Heart left ventricle (tissue), 16 donors: ENCODE measurements at regions not wholly inside any gene's neighbourhood (a gene's known extent, or its start where the extent isn't known, plus 50 kb on each side); places are given as distances from the start of the nearest gene placed in this dataset.

Experiments used
- ATAC-seq, 4 donors: fragments of 200-7000 bp; cut with Tn5 transposase; one replicate each; pipeline ENCODE4 v1.9.1; 2020 to 2022; ENCODE audit warnings: moderate library complexity in 4 of 4, mild to moderate bottlenecking in 3 of 4, moderate number of reproducible peaks in 1 of 4
- DNase-seq, 5 donors: peaks; one replicate each; pipeline ENCODE4 v3.0.0-alpha.2; 2020
- H3K27ac ChIP-seq, 12 donors: fragments of 200-600 bp; sonication (generic) in 4 of 12; one replicate each; pipeline versions ENCODE4 v1.5.0 to v1.8.0; 2016 to 2022; ENCODE audit warnings: mild to moderate bottlenecking in 2 of 12
- H3K27me3 ChIP-seq, 9 donors: fragments of 200-600 bp; sonication (generic) in 2 of 9; one replicate each; pipeline versions ENCODE4 v1.5.1 to v1.8.0; 2016 to 2022; ENCODE audit warnings: mild to moderate bottlenecking in 3 of 9
- H3K36me3 ChIP-seq, 9 donors: fragments of 200-600 bp; sonication (generic) in 2 of 9; one replicate each; pipeline versions ENCODE4 v1.5.0 to v1.8.0; 2018 to 2022; ENCODE audit warnings: mild to moderate bottlenecking in 2 of 9
- H3K4me1 ChIP-seq, 12 donors: fragments of 200-600 bp; sonication (generic) in 4 of 12; one replicate each; pipeline versions ENCODE4 v1.5.0 to v1.8.0; 2016 to 2022; ENCODE audit warnings: mild to moderate bottlenecking in 3 of 12
- H3K4me3 ChIP-seq, 12 donors: fragments of 200-600 bp; sonication (generic) in 4 of 12; one replicate each; pipeline versions ENCODE4 v1.5.0 to v1.8.0; 2017 to 2022; ENCODE audit warnings: mild to moderate bottlenecking in 9 of 12, moderate library complexity in 4 of 12
- H3K9me3 ChIP-seq, 12 donors: fragments of 200-600 bp; sonication (generic) in 4 of 12; one replicate each; pipeline versions ENCODE4 v1.5.0 to v1.8.0; 2016 to 2022; ENCODE audit warnings: mild to moderate bottlenecking in 1 of 12
- CTCF ChIP-seq, 12 donors: fragments of 200-600 bp; sonication (generic) in 4 of 12; IDR thresholded peaks; one replicate each; pipeline versions ENCODE4 v1.5.0 to v1.8.0; 2018 to 2022; ENCODE audit warnings: antibody characterized with exemption in 12 of 12, mild to moderate bottlenecking in 5 of 12
- POLR2A ChIP-seq, 2 donors: fragments of 450-650 bp; IDR thresholded peaks; one replicate each; pipeline ENCODE4 v1.6.1; 2017; ENCODE audit warnings: antibody characterized with exemption in 2 of 2, mild to moderate bottlenecking in 2 of 2, moderate library complexity in 2 of 2
- WGBS, 4 donors: extraction: QIAGEN DNeasy Blood & Tissue Kit in 2 of 4; methylation state at CpG; one replicate each; pipeline versions ENCODE4 v1.1.5 to v1.1.7; 2013 to 2018; 5-methylcytosine and 5-hydroxymethylcytosine counted together
- intact Hi-C, 10 donors: fragments of 100-400 bp; cut with DNase I; formaldehyde crosslinking; loops; one replicate each; pipeline versions ENCODE4 v1.11.1 to v1.14.2; 2022
- donor health status: ischemic (EF 13 %, LVEDD 7.1; RV severe dilation, severe dysfunction).
- donor health status: healthy with polysubstance abuse.
- donor health status: DM: no; HTN: yes; CAD: no.
- donor health status: DM: no; HTN: no; CAD: no.
- donor health status: ischemic (EF 25% LVEDD 6.9; RV normal size, moderate dysfunction).
- donor health status: ischemic (EF 25% LVEDD 5.7; RV mildly dilated, moderate dysfunction).
- donor health status: healthy.
- donor health status: DM: yes; HTN: yes; CAD: no.
- donor health status: ischemic (EF 35%, LVEDD 5.7; RV mildly dilated, moderate dysfunction).
- donor health status: nonischemic (EF 11% LVEDD 7.7; RV severe dilation, severe dysfunction).
- donor health status: DM: yes; HTN: yes; CAD: no.
- donor health status: PGD.
- donor health status: ischemic (EF 29% LVEDD 5.4; RV normal size, mild dysfunction).
- donor health status: nonischemic (EF 23%, LVEDD 6.1; RV moderate dilation, normal function).

DNA sequence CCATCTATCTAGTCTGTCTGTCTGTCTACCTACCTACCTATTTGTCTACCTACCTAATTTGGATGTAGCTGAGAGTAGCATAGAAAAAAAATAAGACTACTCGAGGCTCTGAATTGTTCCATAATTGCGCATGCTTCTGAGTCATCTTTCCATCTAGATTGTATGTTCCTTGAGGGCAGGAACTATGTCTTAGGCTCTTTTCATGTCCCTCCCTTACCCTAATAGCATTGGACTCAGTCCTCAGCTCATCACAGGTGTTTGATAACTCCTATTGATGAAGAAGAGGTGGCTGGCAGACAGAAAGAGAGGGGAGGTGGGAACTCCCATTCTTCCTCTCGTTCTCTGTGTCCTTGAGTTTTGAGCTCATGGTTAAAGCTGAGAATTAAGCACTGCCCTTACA lies 263.7 kb downstream of the TTC6 start:
- intact Hi-C loops, result no loop called here

GRCh38 chr14:37862263-37862662 lies 266.8 kb downstream of the TTC6 start:
- Histone ChIP-seq H3K4me1 (no peaks in the 10 kb centered on the region), H3K27ac (no peak overlapping the region), H3K9me3 (no peaks in the 10 kb centered on the region), H3K4me3 (no peak overlapping the region), H3K27me3 (peaks cover 0 to 4% (median 0%) of the 10 kb centered on the region in 9 donors), H3K36me3 (no peaks in the 10 kb centered on the region)
- no peak for TF ChIP-seq CTCF (IDR thresholded peaks at IDR 0.05)
- TF ChIP-seq POLR2A (IDR thresholded peaks at IDR 0.05), result no peak
- DNase-seq (no peak), ATAC-seq (no peak)
- intact Hi-C loops, result no loop called here
- WGBS, 4 donors, result 63 to 76% (median 69%) methylated on average over 3 of the region's 3 CpGs

More for the DNA sequence above, 263.7 kb downstream of the TTC6 start:
- Histone ChIP-seq H3K4me1 (no peaks in the 10 kb centered on the region), H3K27me3 (peaks cover 0 to 2% (median 0%) of the 10 kb centered on the region in 9 donors), H3K36me3 (no peaks in the 10 kb centered on the region), H3K9me3 (no peaks in the 10 kb centered on the region), H3K27ac (no peak overlapping the region), H3K4me3 (no peak overlapping the region)
- no peak for DNase-seq
- 84 to 89% (median 87%) methylated on average over 3 of the region's 3 CpGs for WGBS, 4 donors
- no peak for ATAC-seq
- no peak for TF ChIP-seq POLR2A (IDR thresholded peaks at IDR 0.05)
- no peak for TF ChIP-seq CTCF (IDR thresholded peaks at IDR 0.05)

DNA sequence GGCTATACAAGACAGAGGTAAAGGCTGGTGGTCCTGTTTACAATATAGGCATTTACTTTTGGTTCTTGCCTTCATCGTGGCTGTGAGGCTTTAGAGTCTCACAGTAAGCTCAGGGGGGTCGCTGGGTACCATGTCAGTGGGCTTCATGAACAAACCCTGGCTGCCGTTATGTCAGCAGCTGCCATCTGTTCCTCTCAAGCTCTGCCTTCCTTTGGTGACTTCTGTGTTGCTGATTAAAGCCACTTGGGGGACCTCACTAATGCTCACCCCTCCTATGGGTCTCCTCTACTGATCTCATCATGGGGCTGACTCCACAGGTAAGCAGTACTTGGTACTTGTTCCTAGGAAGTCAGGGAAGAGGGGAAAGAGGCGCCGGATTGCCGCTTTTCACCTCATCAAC lies 268.7 kb downstream of the TTC6 start:
- DNase-seq (no peak), ATAC-seq (no peak)
- H3K27me3 ChIP-seq, result peaks cover 0 to 4% (median 0%) of the 10 kb centered on the region in 9 donors
- intact Hi-C loops, result no loop called here
- TF ChIP-seq CTCF (IDR thresholded peaks at IDR 0.05), result no peak
- TF ChIP-seq POLR2A (IDR thresholded peaks at IDR 0.05), result no peak
- no peaks in the 10 kb centered on the region for H3K4me1 ChIP-seq
- H3K9me3 ChIP-seq, result no peaks in the 10 kb centered on the region
- no peaks in the 10 kb centered on the region for H3K36me3 ChIP-seq
- peak overlapping the region in 1 of 12 donors; percentile 21 for H3K27ac ChIP-seq
- WGBS, 4 donors, result 75 to 81% (median 78%) methylated on average over 6 of the region's 6 CpGs
- no peak overlapping the region for H3K4me3 ChIP-seq

DNA sequence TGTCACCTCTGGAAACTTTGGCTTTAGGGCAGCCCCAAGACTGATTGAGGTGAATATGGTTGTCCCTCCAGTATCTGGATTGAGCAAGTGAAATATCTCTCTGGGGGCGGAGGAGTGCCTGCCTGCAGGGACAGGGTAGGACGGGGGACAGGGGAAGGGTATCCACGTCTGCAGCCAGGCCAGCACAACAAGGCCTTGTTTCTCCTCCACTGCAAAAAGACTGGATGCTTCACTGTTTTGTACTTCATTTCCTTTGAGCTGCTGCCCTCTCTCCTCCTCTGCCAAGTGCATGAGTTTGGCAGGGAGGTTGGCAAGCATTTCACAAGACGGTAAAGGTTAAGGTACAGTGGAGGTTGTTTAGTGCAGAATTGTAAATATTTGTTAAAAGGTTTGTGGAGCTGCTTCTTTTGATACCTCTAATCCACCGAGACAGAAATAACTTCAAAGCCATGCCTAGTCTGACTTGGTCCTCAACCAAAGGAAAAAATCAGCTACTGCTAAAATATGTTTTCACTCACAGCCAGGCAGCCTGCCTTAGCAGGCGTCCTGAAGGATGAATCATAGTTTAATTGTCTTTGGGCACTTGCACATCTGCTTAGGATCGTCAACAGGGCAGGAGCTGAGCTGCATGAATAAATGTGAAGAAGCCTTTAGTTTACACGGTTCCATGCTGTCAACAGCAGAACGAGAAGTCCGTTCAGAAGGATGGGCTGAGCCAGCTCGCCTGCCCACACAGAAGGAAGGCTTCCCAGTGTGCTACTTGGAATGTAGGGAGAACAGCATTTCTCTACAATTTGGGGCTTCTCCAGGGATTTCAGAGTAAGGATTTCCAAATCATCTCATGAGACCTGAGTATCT lies 269.7 kb downstream of the TTC6 start:
- Histone ChIP-seq H3K4me1 (no peaks in the 10 kb centered on the region), H3K4me3 (no peak overlapping the region), H3K27me3 (peaks cover 0 to 4% (median 0%) of the 10 kb centered on the region in 9 donors), H3K36me3 (no peaks in the 10 kb centered on the region), H3K27ac (peak overlapping the region in 1 of 12 donors; percentile 30), H3K9me3 (no peaks in the 10 kb centered on the region)
- 56 to 66% (median 61%) methylated on average over 11 of the region's 11 CpGs for WGBS, 4 donors
- DNase-seq (no peak), ATAC-seq (peak in 2 of 4 donors; percentile 12 to 38)
- intact Hi-C loops, result no loop called here
- TF ChIP-seq POLR2A (IDR thresholded peaks at IDR 0.05) (no peak), CTCF (IDR thresholded peaks at IDR 0.05) (no peak)
